GM12872 (cell line): ENCODE measurements at regions not wholly inside any gene's neighbourhood (a gene's known extent, or its start where the extent isn't known, plus 50 kb on each side); places are given as distances from the start of the nearest gene placed in this dataset.

Experiments
- TF ChIP-seq, protein P1 (sequence below): IDR thresholded peaks from 3 replicates; pipeline ENCODE4 v1.5.1; 2011; ENCODE audit warnings: low read depth, mild to moderate bottlenecking, low read length, moderate library complexity; ENCODE audit not compliant: insufficient read depth

DNA sequence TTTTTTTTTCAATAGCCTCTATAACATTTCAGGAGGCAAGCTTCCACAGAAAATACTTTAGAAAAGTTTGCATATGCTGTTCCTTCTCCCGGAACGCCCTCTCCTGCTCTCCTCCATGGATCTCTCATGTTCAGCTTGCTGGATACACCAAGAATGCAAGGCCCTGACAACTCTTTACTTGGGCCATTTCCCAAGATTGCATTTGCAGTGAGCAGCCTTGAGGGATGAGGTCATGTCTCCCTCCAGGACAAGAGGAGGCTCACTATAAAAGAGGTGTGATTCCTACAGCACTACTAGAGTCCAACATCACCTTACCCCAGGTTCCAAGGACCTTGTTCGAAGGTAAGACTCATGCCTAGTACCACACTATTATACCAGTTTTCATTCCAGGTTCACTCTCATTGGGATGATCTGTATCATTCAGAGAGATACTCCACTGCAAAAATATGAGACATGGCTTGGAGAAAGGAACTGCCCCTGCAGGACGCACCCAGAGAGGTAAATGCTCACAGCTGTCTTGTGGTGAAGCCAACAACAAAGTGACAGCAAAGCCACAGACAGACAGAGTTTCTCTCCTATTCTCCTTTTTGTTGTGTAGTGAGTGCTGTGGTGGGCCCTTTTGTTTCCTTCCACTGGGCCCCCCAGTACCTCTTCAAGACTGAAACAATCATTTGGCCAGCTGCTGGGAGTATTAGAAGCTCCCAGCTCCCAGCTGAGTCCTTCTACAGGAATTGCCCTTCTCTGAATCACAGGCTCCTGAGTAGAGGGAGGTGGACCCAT is 151.7 kb upstream of the ZNF366 start:
- TF ChIP-seq, protein P1, sequence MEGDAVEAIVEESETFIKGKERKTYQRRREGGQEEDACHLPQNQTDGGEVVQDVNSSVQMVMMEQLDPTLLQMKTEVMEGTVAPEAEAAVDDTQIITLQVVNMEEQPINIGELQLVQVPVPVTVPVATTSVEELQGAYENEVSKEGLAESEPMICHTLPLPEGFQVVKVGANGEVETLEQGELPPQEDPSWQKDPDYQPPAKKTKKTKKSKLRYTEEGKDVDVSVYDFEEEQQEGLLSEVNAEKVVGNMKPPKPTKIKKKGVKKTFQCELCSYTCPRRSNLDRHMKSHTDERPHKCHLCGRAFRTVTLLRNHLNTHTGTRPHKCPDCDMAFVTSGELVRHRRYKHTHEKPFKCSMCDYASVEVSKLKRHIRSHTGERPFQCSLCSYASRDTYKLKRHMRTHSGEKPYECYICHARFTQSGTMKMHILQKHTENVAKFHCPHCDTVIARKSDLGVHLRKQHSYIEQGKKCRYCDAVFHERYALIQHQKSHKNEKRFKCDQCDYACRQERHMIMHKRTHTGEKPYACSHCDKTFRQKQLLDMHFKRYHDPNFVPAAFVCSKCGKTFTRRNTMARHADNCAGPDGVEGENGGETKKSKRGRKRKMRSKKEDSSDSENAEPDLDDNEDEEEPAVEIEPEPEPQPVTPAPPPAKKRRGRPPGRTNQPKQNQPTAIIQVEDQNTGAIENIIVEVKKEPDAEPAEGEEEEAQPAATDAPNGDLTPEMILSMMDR = no peak

DNA sequence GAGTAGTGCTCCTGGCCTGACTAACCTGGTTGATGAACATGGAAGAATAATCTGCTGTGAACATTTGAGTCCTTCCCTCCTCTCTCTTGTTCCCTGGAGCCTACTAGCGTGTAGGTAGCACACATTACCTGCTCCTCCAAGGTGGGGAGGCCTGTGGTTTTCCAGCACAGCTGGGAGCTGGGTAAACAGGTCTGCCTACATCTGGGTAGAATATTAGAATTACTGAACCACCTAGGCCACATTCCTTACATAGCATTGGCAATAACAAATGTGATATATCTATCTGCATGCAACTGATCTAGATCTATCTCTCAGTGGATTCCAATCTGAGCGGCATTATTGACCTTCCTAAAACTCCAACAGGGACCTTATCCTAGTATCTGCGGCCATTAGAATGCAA is 151.0 kb upstream of the ZNF366 start:
- TF ChIP-seq, protein P1 = no peak

DNA sequence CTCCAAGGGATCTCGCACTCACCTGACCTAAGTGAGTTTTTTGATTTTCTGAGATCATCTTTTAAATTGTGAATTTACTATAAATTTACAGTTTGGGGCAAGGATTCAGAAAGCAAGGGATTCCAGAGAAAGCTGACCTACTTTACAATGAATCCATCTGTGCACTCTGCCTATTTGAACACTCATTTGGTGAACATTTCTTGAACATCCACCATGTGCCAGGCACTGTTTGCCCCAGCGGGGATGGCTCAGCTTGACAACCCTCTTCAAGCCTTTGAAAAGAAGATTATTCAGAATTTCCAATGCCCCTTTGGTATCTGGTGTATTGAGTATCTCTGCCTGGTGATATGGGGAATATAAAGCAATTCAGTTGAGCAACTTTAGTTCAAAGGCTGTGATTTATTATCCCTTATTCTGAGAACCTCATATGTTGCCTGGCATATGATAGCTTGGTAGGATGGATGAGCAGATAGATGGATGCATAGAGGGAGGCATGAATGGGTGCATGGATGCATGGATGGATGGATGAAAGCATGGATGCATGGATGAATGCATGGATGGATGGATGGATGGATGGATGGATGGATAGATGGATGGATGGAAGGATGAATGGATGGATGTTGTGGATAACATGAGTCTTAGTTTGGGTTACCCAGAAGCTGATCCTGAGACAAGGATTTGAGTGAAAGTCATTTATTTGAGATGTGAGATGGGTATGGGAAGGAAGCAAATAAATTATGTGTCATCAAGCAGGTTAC is 149.7 kb upstream of the ZNF366 start:
- TF ChIP-seq, protein P1 = no peak

DNA sequence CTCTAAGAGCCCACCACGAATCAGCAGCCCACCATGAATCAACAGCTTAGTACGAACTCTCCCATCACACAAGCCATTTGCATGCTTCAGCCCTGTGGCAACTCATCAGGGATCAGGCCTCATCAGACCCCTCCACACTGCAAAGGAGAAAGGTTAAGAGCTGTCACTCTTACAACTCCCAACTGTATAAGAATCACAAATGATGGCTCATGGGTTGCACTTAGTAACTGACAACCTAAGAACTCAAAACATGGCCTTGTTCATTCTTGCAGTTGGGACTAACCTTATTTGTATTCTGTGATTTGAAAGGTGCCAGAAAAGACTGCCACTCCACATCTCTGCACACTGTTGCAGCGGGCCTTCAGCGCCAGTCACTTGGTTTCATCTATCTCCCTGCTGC is 149.1 kb upstream of the ZNF366 start:
- TF ChIP-seq, protein P1 = no peak

DNA sequence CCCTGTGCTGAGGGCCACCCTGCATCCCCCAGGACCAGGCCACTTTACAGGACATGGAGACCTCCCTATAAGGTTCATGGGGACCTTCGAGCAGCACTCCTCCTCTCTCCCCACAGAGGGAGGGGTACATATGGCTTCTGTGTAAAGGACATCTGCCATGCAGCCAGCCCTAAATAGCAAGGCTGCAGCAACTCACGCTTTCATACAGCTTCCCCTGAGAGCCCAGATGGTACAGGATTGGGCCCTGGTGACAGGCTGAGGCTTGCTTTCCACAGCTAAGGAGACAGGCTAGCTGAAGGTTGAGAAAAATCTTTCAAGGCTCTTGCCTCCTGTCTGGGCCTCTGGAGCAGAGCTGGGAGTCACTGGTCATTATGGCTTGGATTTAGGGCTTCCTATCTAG is 147.0 kb upstream of the ZNF366 start:
- TF ChIP-seq, protein P1 = no peak

DNA sequence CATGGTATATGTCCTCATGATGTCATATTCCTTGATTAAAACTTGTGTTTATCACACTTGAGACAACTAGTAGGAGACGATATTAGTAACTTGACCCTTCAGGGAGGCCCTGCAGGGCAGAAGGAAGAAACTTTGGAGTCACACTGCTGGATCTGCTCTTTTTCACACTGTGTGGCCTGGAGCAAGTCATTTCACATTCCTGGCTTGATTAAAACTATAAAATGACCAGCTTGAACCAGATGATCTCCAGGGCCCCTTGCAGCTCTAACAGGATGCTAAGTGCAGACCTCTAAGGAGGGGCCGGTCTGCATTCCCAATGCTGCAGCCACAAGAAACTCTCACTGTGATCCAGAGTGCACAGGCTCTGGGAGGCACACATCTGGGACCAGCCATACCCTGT is 146.4 kb upstream of the ZNF366 start:
- TF ChIP-seq, protein P1 = no peak

DNA sequence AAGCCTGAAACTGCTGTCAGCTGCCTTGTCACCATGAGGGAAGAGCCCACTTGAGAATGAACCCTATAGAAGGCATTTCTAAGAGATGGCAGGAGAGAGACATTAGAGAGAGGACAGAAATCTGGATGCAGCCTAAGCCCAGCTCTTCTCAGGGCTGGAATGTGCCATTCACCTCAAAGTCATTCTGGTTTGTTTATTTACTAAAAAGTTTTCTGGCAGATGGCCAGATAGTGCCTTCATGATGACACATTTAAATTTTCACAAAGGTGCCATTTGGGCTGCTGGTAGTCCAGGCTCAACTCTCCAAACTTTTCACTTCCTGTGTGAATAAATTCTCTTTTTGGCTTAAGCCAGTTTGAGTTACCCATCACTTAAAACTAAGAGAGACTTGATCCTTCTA is 144.6 kb upstream of the ZNF366 start:
- TF ChIP-seq, protein P1 = no peak
